PC-9 (cell line): ENCODE measurements at regions not wholly inside any gene's neighbourhood (a gene's known extent, or its start where the extent isn't known, plus 50 kb on each side); places are given as distances from the start of the nearest gene placed in this dataset.

Experiments
- BruUV-seq: library from RNA; stranded (reverse); fragments of 400-500 nt; replicated peaks from 2 replicates; lab custom pipeline; 2021; lab: Mats Ljungman, UMichigan
- CTCF ChIA-PET: fragments of 300-600 bp; sonication (Branson Sonifier 250); formaldehyde crosslinking; loops from one replicate; lab custom pipeline; 2022; ENCODE audit warnings: antibody characterized with exemption; lab: Charles Lee
- POLR2A ChIA-PET: fragments of 300-600 bp; sonication (Branson Sonifier 250); formaldehyde crosslinking; loops from one replicate; lab custom pipeline; 2022; ENCODE audit warnings: antibody characterized with exemption; ENCODE audit not compliant: unreplicated experiment; lab: Charles Lee
- DNase-seq, 2 experiments: peaks; one replicate each; pipeline versions ENCODE4 v3.0.0 to v3.0.0-alpha.2; 2015 to 2022; ENCODE audit warnings: mixed read lengths in 1 of 2
- H2AFZ ChIP-seq: fragments of 200-600 bp; sonication (generic); 2 replicates; pipeline ENCODE4 v1.8.1; 2017; ENCODE audit warnings: antibody characterized with exemption
- H3F3A ChIP-seq: fragments of 200-600 bp; sonication (generic); 2 replicates; pipeline ENCODE4 v1.8.1; 2017; ENCODE audit warnings: antibody characterized with exemption, mild to moderate bottlenecking, low read depth; ENCODE audit not compliant: insufficient read depth
- H3K27ac ChIP-seq: fragments of 200-600 bp; sonication (generic); 2 replicates; pipeline ENCODE4 v1.6.1; 2016; ENCODE audit warnings: mixed run types
- H3K27me3 ChIP-seq: fragments of 200-600 bp; sonication (generic); 2 replicates; pipeline ENCODE4 v1.6.1; 2016; ENCODE audit warnings: low read depth, mixed run types; ENCODE audit not compliant: insufficient read depth
- H3K36me3 ChIP-seq: fragments of 200-600 bp; sonication (generic); 2 replicates; pipeline ENCODE4 v1.6.1; 2016; ENCODE audit warnings: low read depth, mixed run types
- H3K4me1 ChIP-seq: fragments of 200-600 bp; sonication (generic); replicated peaks from 2 replicates; pipeline ENCODE4 v1.6.1; 2016; ENCODE audit warnings: mixed run types; ENCODE audit not compliant: insufficient read depth
- H3K4me2 ChIP-seq: fragments of 200-600 bp; sonication (generic); 2 replicates; pipeline ENCODE4 v1.6.1; 2017; ENCODE audit warnings: mixed run types
- H3K4me3 ChIP-seq: fragments of 200-600 bp; sonication (generic); 2 replicates; pipeline ENCODE4 v1.6.1; 2016; ENCODE audit warnings: mixed run types
- H3K79me2 ChIP-seq: fragments of 200-600 bp; sonication (generic); 2 replicates; pipeline ENCODE4 v1.6.1; 2017; ENCODE audit warnings: low read depth, mixed run types
- H3K9me2 ChIP-seq: fragments of 200-600 bp; sonication (generic); 2 replicates; pipeline ENCODE4 v1.8.1; 2017; ENCODE audit warnings: mild to moderate bottlenecking; ENCODE audit not compliant: insufficient read depth
- H3K9me3 ChIP-seq: fragments of 200-600 bp; sonication (generic); 2 replicates; pipeline ENCODE4 v1.8.1; 2016; ENCODE audit warnings: low read depth; ENCODE audit not compliant: insufficient read depth
- H4K20me1 ChIP-seq: fragments of 200-600 bp; sonication (generic); 2 replicates; pipeline ENCODE4 v1.8.1; 2017; ENCODE audit not compliant: insufficient read depth
- CTCF ChIP-seq: fragments of 200-600 bp; sonication (generic); conservative IDR thresholded peaks from 2 replicates; pipeline ENCODE4 v1.6.1; 2017; ENCODE audit warnings: mixed run types, antibody characterized with exemption, mild to moderate bottlenecking, moderate library complexity
- EZH2 ChIP-seq: fragments of 200-600 bp; sonication (generic); IDR thresholded peaks from 2 replicates; pipeline ENCODE4 v1.8.0; 2017; ENCODE audit warnings: antibody characterized with exemption, low read depth
- intact Hi-C: fragments of 100-400 bp; cut with micrococcal nuclease; formaldehyde crosslinking; loops from one replicate; pipeline ENCODE4 v1.10.0; 2022; ENCODE audit not compliant: unreplicated experiment

GRCh38 chr2:182521453-182522404, 94.9 kb upstream of the PDE1A start:
- ChIA-PET POLR2A (no interaction called here), CTCF (no interaction called here)
- H3K79me2 ChIP-seq: no peaks in the 10 kb centered on the region
- no peak for DNase-seq
- H2AFZ ChIP-seq: no peak overlapping the region
- intact Hi-C loops: no loop called here
- TF ChIP-seq EZH2 (no peak), CTCF (no peak)
- no peaks in the 10 kb centered on the region for H3K9me2 ChIP-seq
- no peaks in the 10 kb centered on the region for H3K36me3 ChIP-seq
- H3K4me1 ChIP-seq: no peaks in the 10 kb centered on the region
- no peak overlapping the region for H3K27ac ChIP-seq
- H3K9me3 ChIP-seq: no peaks in the 10 kb centered on the region
- no peaks in the 10 kb centered on the region for H4K20me1 ChIP-seq
- H3K27me3 ChIP-seq: no peaks in the 10 kb centered on the region
- BruUV-seq: no TSS peak
- no peaks in the 10 kb centered on the region for H3F3A ChIP-seq
- no peak overlapping the region for H3K4me2 ChIP-seq
- no peak overlapping the region for H3K4me3 ChIP-seq

- Histone ChIP-seq H3K79me2 (no peaks in the 10 kb centered on the region), H3K4me1 (no peaks in the 10 kb centered on the region), H3K27ac (no peak overlapping the region), H3K27me3 (no peaks in the 10 kb centered on the region), H3K9me3 (no peaks in the 10 kb centered on the region), H3K36me3 (no peaks in the 10 kb centered on the region), H4K20me1 (no peaks in the 10 kb centered on the region), H3K4me3 (no peak overlapping the region), H2AFZ (no peak overlapping the region), H3K4me2 (no peak overlapping the region), H3F3A (no peaks in the 10 kb centered on the region), H3K9me2 (no peaks in the 10 kb centered on the region)
- TF ChIP-seq EZH2: no peak
- no peak for TF ChIP-seq CTCF
- DNase-seq: no peak
- POLR2A ChIA-PET: no interaction called here
- CTCF ChIA-PET: no interaction called here
- intact Hi-C loops: no loop called here
- BruUV-seq: no TSS peak
Measured at GRCh38 chr2:182522405-182522896, 95.6 kb upstream of the PDE1A start.

- Histone ChIP-seq H3K79me2 (no peaks in the 10 kb centered on the region), H3K36me3 (no peaks in the 10 kb centered on the region), H2AFZ (no peak overlapping the region), H3K9me3 (no peaks in the 10 kb centered on the region), H4K20me1 (no peaks in the 10 kb centered on the region), H3K9me2 (no peaks in the 10 kb centered on the region), H3F3A (no peaks in the 10 kb centered on the region), H3K4me2 (no peak overlapping the region), H3K4me3 (no peak overlapping the region), H3K27me3 (no peaks in the 10 kb centered on the region), H3K27ac (no peak overlapping the region), H3K4me1 (no peaks in the 10 kb centered on the region)
- POLR2A ChIA-PET: no interaction called here
- intact Hi-C loops: no loop called here
- no TSS peak for BruUV-seq
- CTCF ChIA-PET: interaction anchor here (0.5 kb wide), 1 partner anchor 72 kb away, joined by 3 read pairs; no protein-coding TSS in a partner anchor
- no peak for DNase-seq
- TF ChIP-seq CTCF (no peak), EZH2 (no peak)
Measured at GRCh38 chr2:182522972-182523473, 96.2 kb upstream of the PDE1A start.
